Psoas muscle (tissue), 7 donors: ENCODE measurements at regions not wholly inside any gene's neighbourhood (a gene's known extent, or its start where the extent isn't known, plus 50 kb on each side); places are given as distances from the start of the nearest gene placed in this dataset.

ENCODE experiments used
- ATAC-seq, 4 donors: fragments of 200-7000 bp; cut with Tn5 transposase; one replicate each; pipeline ENCODE4 v1.9.1; 2020; ENCODE audit warnings: moderate library complexity in 3 of 4, mild to moderate bottlenecking in 2 of 4
- DNase-seq, 2 donors: peaks; one replicate each; pipeline ENCODE4 v3.0.0-alpha.2; 2020
- H3K27ac ChIP-seq: fragments of 200-600 bp; one replicate; pipeline ENCODE4 v1.8.0; 2022
- H3K27me3 ChIP-seq, 3 donors: fragments of 200-600 bp in 1 of 3; one replicate each; pipeline versions ENCODE4 v1.6.1 to v1.8.0; 2013 to 2022; ENCODE audit warnings: low read length in 2 of 3, mild to moderate bottlenecking in 2 of 3, moderate library complexity in 1 of 3; ENCODE audit not compliant: insufficient read depth in 3 of 3
- H3K36me3 ChIP-seq, 2 donors: fragments of 200-600 bp in 1 of 2; one replicate each; pipeline versions ENCODE4 v1.6.1 to v1.8.0; 2013 to 2022; ENCODE audit warnings: low read depth in 1 of 2, mild to moderate bottlenecking in 1 of 2, moderate library complexity in 1 of 2; ENCODE audit not compliant: insufficient read depth in 1 of 2
- H3K4me1 ChIP-seq: fragments of 200-600 bp; one replicate; pipeline ENCODE4 v1.8.0; 2022
- H3K4me3 ChIP-seq: fragments of 200-600 bp; one replicate; pipeline ENCODE4 v1.8.0; 2022; ENCODE audit warnings: mild to moderate bottlenecking
- H3K9me3 ChIP-seq: fragments of 200-600 bp; one replicate; pipeline ENCODE4 v1.8.0; 2022
- WGBS, 3 donors: extraction: QIAGEN DNeasy Blood & Tissue Kit; methylation state at CpG; one replicate each; pipeline versions ENCODE4 v1.1.6 to v1.1.7; 2013; 5-methylcytosine and 5-hydroxymethylcytosine counted together
- intact Hi-C, 2 donors: fragments of 100-400 bp; cut with DNase I; formaldehyde crosslinking; loops; one replicate each; pipeline versions ENCODE4 v1.11.0 to v1.14.2; 2022
- TF ChIP-seq, protein P1 (sequence below): fragments of 200-600 bp; IDR thresholded peaks from one replicate; pipeline ENCODE4 v1.8.0; 2022; ENCODE audit warnings: antibody characterized with exemption
- donor health status: healthy with polysubstance abuse.
- donor health status: DM: no; HTN: no; CAD: no; lungs with moderate emphysema.
- donor health status: Bipolar disorder and iron deficiency.
- donor health status: healthy.
- donor health status: DM: yes; HTN: yes; CAD: no.
- donor health status: DM: no; HTN: no; CAD: no.
- donor health status: DM: yes; HTN: yes; CAD: no.

DNA sequence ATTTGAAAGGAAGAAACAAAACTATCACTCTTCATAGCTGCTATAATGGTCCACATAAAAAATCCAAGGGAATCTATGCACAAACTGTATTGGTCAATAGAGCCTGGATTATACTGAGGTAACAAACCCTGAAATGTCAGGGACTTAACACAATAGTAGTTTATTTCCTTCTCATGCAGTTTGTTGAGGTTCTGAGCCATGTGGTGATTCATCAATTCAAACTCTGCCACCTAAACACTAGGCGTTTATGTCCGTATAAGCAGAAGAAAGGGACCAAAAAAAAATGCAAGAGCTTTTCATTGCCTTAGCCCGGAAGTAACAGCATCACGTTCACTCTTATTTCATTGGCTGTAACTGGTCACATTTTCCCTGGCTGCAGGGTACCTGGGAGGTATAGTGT is 464.7 kb downstream of the ZSWIM6 start:
- H3K9me3 ChIP-seq, result no peaks in the 10 kb centered on the region
- no peak for DNase-seq
- no peaks in the 10 kb centered on the region for H3K27me3 ChIP-seq
- no peaks in the 10 kb centered on the region for H3K36me3 ChIP-seq
- no peak for ATAC-seq
- H3K4me1 ChIP-seq, result no peaks in the 10 kb centered on the region
- no peak overlapping the region for H3K27ac ChIP-seq
- H3K4me3 ChIP-seq, result no peak overlapping the region
- intact Hi-C loops, result no loop called here
- TF ChIP-seq, protein P1, sequence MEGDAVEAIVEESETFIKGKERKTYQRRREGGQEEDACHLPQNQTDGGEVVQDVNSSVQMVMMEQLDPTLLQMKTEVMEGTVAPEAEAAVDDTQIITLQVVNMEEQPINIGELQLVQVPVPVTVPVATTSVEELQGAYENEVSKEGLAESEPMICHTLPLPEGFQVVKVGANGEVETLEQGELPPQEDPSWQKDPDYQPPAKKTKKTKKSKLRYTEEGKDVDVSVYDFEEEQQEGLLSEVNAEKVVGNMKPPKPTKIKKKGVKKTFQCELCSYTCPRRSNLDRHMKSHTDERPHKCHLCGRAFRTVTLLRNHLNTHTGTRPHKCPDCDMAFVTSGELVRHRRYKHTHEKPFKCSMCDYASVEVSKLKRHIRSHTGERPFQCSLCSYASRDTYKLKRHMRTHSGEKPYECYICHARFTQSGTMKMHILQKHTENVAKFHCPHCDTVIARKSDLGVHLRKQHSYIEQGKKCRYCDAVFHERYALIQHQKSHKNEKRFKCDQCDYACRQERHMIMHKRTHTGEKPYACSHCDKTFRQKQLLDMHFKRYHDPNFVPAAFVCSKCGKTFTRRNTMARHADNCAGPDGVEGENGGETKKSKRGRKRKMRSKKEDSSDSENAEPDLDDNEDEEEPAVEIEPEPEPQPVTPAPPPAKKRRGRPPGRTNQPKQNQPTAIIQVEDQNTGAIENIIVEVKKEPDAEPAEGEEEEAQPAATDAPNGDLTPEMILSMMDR, result no peak
- 77 to 91% (median 80%) methylated on average over 4 of the region's 4 CpGs for WGBS, 3 donors

DNA sequence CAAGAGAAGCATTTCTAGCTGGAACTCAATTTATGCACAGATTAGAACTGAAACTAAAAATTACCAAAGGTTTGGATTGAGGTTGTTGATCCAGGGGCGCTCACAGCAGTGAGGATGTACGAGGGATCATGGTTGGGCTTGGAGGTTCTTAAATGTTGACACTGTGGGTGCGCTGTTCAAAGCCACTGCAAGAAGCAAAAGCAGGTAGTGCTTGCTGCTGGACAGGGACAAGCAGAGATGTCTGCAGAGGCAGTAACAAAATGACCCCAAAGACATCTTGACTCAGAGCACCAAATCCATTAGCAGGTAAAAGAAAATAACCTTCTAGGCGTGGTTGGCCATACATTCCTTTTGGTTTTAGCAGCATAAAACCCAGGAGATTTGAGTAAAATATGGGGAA is 468.4 kb downstream of the ZSWIM6 start:
- intact Hi-C loops, result no loop called here
- no peaks in the 10 kb centered on the region for H3K36me3 ChIP-seq
- DNase-seq (no peak), ATAC-seq (no peak)
- H3K27me3 ChIP-seq, result no peaks in the 10 kb centered on the region
- 82 to 88% (median 87%) methylated on average over 4 of the region's 4 CpGs for WGBS, 3 donors
- no peaks in the 10 kb centered on the region for H3K4me1 ChIP-seq
- no peaks in the 10 kb centered on the region for H3K9me3 ChIP-seq
- no peak overlapping the region for H3K4me3 ChIP-seq
- TF ChIP-seq, protein P1, result no peak
- no peak overlapping the region for H3K27ac ChIP-seq

DNA sequence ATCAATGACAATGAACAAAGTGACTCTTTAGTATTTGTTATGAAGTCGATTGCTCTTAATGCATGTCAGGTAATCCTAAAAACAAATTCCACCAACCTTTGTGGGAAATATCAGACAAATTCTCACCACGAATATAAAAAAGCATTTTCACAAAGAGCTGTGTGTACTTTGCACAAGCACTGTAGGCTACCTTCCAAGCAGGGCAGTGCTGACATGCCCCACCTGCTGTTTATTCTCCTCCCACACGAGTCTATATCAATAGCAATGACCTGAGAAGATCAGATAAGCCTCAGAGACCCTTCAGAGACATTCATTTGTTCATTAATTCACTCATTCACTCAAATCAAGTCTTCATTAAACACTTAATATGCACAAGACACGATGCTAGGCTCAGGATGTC is 469.1 kb downstream of the ZSWIM6 start:
- TF ChIP-seq, protein P1, result no peak
- Histone ChIP-seq H3K36me3 (no peaks in the 10 kb centered on the region), H3K4me1 (no peaks in the 10 kb centered on the region), H3K27me3 (no peaks in the 10 kb centered on the region), H3K4me3 (no peak overlapping the region), H3K9me3 (no peaks in the 10 kb centered on the region), H3K27ac (no peak overlapping the region)
- 60 to 66% (median 64%) methylated on average over 4 of the region's 4 CpGs for WGBS, 3 donors
- intact Hi-C loops, result no loop called here
- ATAC-seq (no peak), DNase-seq (no peak)

DNA sequence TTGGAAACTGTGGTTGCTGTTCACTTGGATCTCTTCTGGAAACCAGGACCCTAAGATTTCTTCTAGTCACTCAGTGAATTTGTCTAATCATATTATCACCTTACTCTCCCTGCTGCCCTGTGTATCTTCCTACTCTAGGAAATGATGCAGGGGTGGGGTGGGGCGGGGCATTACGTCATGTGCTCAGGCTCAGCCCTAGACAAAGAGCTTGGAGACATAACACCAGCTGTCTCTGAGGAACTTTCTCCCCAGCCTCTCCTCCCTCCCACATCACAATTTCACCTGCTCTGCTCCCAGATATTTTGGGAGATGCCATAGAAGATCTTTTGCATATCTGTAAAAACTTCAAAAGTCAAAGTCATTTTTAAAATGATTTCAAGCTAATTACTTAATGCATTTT is 470.4 kb downstream of the ZSWIM6 start:
- Histone ChIP-seq H3K9me3 (no peaks in the 10 kb centered on the region), H3K27ac (no peak overlapping the region), H3K27me3 (no peaks in the 10 kb centered on the region), H3K4me3 (no peak overlapping the region), H3K36me3 (no peaks in the 10 kb centered on the region), H3K4me1 (no peaks in the 10 kb centered on the region)
- intact Hi-C loops, result no loop called here
- ATAC-seq (no peak), DNase-seq (no peak)
- TF ChIP-seq, protein P1, result no peak
- WGBS, 3 donors, result 53 to 56% (median 53%) methylated on average over 2 of the region's 2 CpGs

DNA sequence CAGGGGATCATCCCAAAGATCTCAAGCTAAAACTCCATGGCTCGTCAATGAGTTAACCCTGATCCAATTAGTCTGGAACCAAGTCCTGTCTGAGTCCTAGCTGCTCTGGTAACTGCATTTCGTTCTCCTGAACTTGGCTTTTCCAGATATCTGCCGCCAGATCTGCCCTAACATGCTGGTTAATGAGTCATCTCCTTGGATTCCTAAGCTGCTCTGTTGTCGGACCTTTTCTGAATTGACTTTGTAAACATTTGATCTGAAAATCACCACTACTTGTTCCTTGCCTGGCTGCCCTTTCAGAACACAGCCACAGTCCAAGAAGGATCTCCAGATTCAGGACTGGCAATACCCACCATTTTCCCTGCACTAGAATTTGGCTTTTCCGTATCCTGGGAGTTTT is 473.0 kb downstream of the ZSWIM6 start:
- no peaks in the 10 kb centered on the region for H3K27me3 ChIP-seq
- DNase-seq (no peak), ATAC-seq (no peak)
- intact Hi-C loops, result no loop called here
- H3K36me3 ChIP-seq, result no peaks in the 10 kb centered on the region
- H3K9me3 ChIP-seq, result no peaks in the 10 kb centered on the region
- no peak overlapping the region for H3K27ac ChIP-seq
- TF ChIP-seq, protein P1, result no peak
- no peak overlapping the region for H3K4me3 ChIP-seq
- H3K4me1 ChIP-seq, result no peaks in the 10 kb centered on the region
- 63 to 80% (median 69%) methylated on average over 5 of the region's 5 CpGs for WGBS, 3 donors
